ENCODE measurements at regions not wholly inside any gene's neighbourhood (a gene's known extent, or its start where the extent isn't known, plus 50 kb on each side); places are given as distances from the start of the nearest gene placed in this dataset.
"Not testable (repeated sequence)": the region's sequence is repeated elsewhere in the genome, so short reads cannot be mapped to it uniquely, and the experiment has no call there.

DNA sequence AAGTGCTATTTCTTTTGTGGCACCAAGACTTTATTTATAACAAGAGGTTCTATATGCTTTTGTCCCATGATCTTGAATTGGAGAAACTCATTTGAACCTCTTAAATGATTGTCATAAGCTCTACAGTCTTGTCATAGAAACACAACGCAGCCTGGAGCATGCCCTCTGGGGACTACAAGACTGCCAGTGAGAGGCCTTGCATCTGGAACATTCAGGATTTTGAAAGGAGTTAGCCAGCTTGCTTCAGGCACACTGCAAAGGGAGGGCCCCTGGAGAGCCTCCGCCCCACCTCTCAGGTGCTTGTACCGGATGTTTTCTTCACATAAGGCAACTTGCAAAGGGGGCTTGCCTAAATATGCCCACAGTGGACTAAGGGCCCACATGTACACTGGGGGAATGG is 130.5 kb downstream of the LIG4 start:
- DNase-seq (ENCODE audit: low read depth) = no peak
- TF ChIP-seq, protein P1, sequence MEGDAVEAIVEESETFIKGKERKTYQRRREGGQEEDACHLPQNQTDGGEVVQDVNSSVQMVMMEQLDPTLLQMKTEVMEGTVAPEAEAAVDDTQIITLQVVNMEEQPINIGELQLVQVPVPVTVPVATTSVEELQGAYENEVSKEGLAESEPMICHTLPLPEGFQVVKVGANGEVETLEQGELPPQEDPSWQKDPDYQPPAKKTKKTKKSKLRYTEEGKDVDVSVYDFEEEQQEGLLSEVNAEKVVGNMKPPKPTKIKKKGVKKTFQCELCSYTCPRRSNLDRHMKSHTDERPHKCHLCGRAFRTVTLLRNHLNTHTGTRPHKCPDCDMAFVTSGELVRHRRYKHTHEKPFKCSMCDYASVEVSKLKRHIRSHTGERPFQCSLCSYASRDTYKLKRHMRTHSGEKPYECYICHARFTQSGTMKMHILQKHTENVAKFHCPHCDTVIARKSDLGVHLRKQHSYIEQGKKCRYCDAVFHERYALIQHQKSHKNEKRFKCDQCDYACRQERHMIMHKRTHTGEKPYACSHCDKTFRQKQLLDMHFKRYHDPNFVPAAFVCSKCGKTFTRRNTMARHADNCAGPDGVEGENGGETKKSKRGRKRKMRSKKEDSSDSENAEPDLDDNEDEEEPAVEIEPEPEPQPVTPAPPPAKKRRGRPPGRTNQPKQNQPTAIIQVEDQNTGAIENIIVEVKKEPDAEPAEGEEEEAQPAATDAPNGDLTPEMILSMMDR (IDR thresholded peaks at IDR 0.05; ENCODE audit: control insufficient read depth, insufficient read depth, low read depth, low read length, missing control alignments) = no peak

DNA sequence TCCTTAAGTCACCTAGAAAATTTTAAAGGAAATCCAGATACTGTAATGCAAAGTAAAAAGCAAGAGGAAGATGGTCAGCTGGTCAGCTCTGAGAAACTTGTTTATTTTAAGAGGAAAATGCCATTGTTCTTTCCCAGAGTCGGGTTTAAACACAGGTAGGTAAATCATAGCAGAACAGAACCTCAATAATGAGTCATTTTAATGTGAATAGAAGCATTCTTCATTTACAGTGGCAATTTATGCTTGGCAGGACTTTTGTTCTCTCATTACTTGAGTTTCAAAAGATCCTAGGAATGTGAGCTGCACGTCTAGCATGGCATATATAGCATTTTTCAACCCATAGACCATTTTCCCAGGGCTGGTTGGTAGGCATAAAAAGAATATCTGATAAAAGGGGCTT is 132.3 kb downstream of the LIG4 start:
- TF ChIP-seq, protein P1 (IDR thresholded peaks at IDR 0.05; ENCODE audit: control insufficient read depth, insufficient read depth, low read depth, low read length, missing control alignments) = no peak
- DNase-seq (ENCODE audit: low read depth) = no peak

More for the DNA sequence above, 130.5 kb downstream of the LIG4 start:
- no peak overlapping the region for H3K4me3 ChIP-seq (ENCODE audit: control insufficient read depth, low read depth, low read length)

GRCh38 chr13:108082481-108082880 is 132.9 kb downstream of the LIG4 start:
- TF ChIP-seq, protein P1 (IDR thresholded peaks at IDR 0.05; ENCODE audit: control insufficient read depth, insufficient read depth, low read depth, low read length, missing control alignments) = no peak
- H3K4me3 ChIP-seq (ENCODE audit: control insufficient read depth, low read depth, low read length) = no peak overlapping the region
- no peak for DNase-seq (ENCODE audit: low read depth)

More for the DNA sequence above, 132.3 kb downstream of the LIG4 start:
- H3K4me3 ChIP-seq (ENCODE audit: control insufficient read depth, low read depth, low read length) = no peak overlapping the region

DNA sequence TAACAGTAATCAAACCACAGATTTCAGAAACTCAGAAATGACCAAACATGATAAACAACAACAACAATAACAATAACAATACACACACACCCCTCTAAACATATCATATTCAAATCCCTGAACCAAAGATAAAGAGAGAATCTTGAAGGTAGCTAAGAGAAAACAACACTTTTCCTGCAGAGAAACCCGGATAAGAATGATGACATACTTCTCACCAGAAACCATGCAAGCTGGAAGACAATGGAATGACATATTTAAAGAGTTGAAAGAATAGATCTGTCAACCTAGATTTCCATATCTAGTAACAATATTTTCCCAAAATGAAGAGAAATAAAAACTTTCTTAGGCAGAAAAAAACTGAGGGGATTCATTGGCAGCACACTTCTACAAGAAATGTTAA is 138.1 kb downstream of the LIG4 start:
- no peak overlapping the region for H3K4me3 ChIP-seq (ENCODE audit: control insufficient read depth, low read depth, low read length)
- TF ChIP-seq, protein P1 (IDR thresholded peaks at IDR 0.05; ENCODE audit: control insufficient read depth, insufficient read depth, low read depth, low read length, missing control alignments) = no peak
- no peak for DNase-seq (ENCODE audit: low read depth)

- H3K4me3 ChIP-seq (ENCODE audit: control insufficient read depth, low read depth, low read length); DNase-seq (ENCODE audit: low read depth): not testable (repeated sequence)
Observed at GRCh38 chr13:108074429-108074828, 140.9 kb downstream of the LIG4 start.

- TF ChIP-seq, protein P1 (IDR thresholded peaks at IDR 0.05; ENCODE audit: control insufficient read depth, insufficient read depth, low read depth, low read length, missing control alignments) = no peak
- no peak for DNase-seq (ENCODE audit: low read depth)
- no peak overlapping the region for H3K4me3 ChIP-seq (ENCODE audit: control insufficient read depth, low read depth, low read length)
Observed at GRCh38 chr13:108070925-108071324, 144.4 kb downstream of the LIG4 start.

DNA sequence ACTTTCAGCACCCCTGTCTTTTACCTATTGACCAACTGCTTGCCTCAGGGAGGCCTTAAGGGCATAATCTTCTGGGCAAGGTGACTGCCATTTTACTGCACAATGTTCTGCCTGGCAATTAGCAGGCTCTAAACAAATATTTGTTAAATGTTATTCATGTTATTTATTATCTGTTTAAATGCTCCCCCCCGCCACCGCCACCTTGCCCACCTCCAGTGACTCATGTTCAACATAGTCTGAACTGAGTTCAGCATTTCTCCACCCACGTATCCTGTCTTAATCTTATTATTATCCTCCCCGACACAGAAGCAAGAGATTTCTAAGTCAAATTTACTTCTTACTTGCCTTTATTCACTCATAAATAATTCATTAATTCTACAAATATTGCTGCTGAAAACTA is 144.8 kb downstream of the LIG4 start:
- no peak for DNase-seq (ENCODE audit: low read depth)
- TF ChIP-seq, protein P1 (IDR thresholded peaks at IDR 0.05; ENCODE audit: control insufficient read depth, insufficient read depth, low read depth, low read length, missing control alignments) = no peak
- H3K4me3 ChIP-seq (ENCODE audit: control insufficient read depth, low read depth, low read length) = no peak overlapping the region
